GM12878 (cell line): ENCODE measurements at regions not wholly inside any gene's neighbourhood (a gene's known extent, or its start where the extent isn't known, plus 50 kb on each side); places are given as distances from the start of the nearest gene placed in this dataset.

ENCODE experiments used
- ATAC-seq: fragments of 200-7000 bp; cut with Tn5 transposase; 3 replicates; pipeline ENCODE4 v1.9.1; 2020; ENCODE audit warnings: mild to moderate bottlenecking, moderate library complexity
- BruUV-seq: library from RNA; stranded (reverse); fragments of 400-500 nt; replicated peaks from 2 replicates; lab custom pipeline; 2021; lab: Mats Ljungman, UMichigan
- CTCF ChIA-PET: fragments of 300-600 bp; sonication (Branson Sonifier 250); formaldehyde crosslinking; extraction: SDS; loops from one replicate; lab custom pipeline; 2021; ENCODE audit warnings: inconsistent platforms; lab: Yijun Ruan, JAX
- POLR2A ChIA-PET: fragments of 350-600 bp; formaldehyde crosslinking; extraction: SDS; loops from one replicate; lab custom pipeline; 2021; ENCODE audit warnings: inconsistent platforms; lab: Charles Lee
- RAD21 ChIA-PET: fragments of 300-600 bp; sonication (Branson Sonifier 250); formaldehyde crosslinking; loops from one replicate; lab custom pipeline; 2023; ENCODE audit warnings: antibody characterized with exemption; ENCODE audit not compliant: unreplicated experiment; lab: Charles Lee
- SMC1A ChIA-PET: fragments of 300-600 bp; sonication (Branson Sonifier 250); formaldehyde crosslinking; loops from one replicate; lab custom pipeline; 2023; ENCODE audit not compliant: unreplicated experiment, uncharacterized antibody; lab: Charles Lee
- DNase-seq: peaks from one replicate; pipeline ENCODE4 v3.0.0-alpha.2; 2011; ENCODE audit warnings: low read depth, low spot score
- FAIRE-seq: peaks from 3 replicates; lab custom pipeline; 2011; peaks lifted over from hg19 to GRCh38; lab: Jason Lieb, UNC
- H2AFZ ChIP-seq: 2 replicates; pipeline ENCODE4 v1.6.0; 2011; ENCODE audit warnings: low read depth, low read length, control low read depth; ENCODE audit not compliant: control insufficient read depth
- H3K27ac ChIP-seq: 2 replicates; pipeline ENCODE4 v1.5.1; 2011; ENCODE audit warnings: control low read depth; ENCODE audit not compliant: control insufficient read depth, insufficient read depth
- H3K27me3 ChIP-seq, 2 experiments: replicated peaks in 1 of 2; 2 replicates each; pipeline versions ENCODE4 v1.6.0 to v1.6.1; 2011; ENCODE audit warnings: low read length in 1 of 2; ENCODE audit not compliant: control insufficient read depth in 2 of 2, insufficient read depth in 2 of 2
- H3K36me3 ChIP-seq, 2 experiments: 2 replicates each; pipeline ENCODE4 v1.5.1; 2011; ENCODE audit warnings: low read length in 1 of 2; ENCODE audit not compliant: control insufficient read depth in 2 of 2, insufficient read depth in 2 of 2
- H3K4me1 ChIP-seq: 2 replicates; pipeline ENCODE4 v1.6.1; 2011; ENCODE audit warnings: mild to moderate bottlenecking, low read length, moderate library complexity, mixed read lengths; ENCODE audit not compliant: control insufficient read depth, insufficient read depth
- H3K4me2 ChIP-seq: 2 replicates; pipeline ENCODE4 v1.6.0; 2011; ENCODE audit warnings: control low read depth; ENCODE audit not compliant: control insufficient read depth, insufficient read depth
- H3K4me3 ChIP-seq: fragments of 200-600 bp; sonication (generic); 2 replicates; pipeline ENCODE4 v1.5.1; 2016
- H3K79me2 ChIP-seq: 2 replicates; pipeline ENCODE4 v1.6.0; 2011; ENCODE audit warnings: low read length; ENCODE audit not compliant: control insufficient read depth, insufficient read depth
- H3K9ac ChIP-seq: 2 replicates; pipeline ENCODE4 v1.8.0; 2011; ENCODE audit warnings: low read length, control low read depth, mixed read lengths; ENCODE audit not compliant: control insufficient read depth, insufficient read depth
- H3K9me3 ChIP-seq: replicated peaks from 3 replicates; pipeline ENCODE4 v1.5.1; 2011; ENCODE audit warnings: mild to moderate bottlenecking, low read length; ENCODE audit not compliant: control insufficient read depth, insufficient read depth
- H4K20me1 ChIP-seq: 2 replicates; pipeline ENCODE4 v1.6.0; 2011; ENCODE audit not compliant: control insufficient read depth, insufficient read depth
- CBX5 ChIP-seq: sonication (generic); IDR thresholded peaks from 2 replicates; pipeline ENCODE4 v1.6.1; 2016; ENCODE audit warnings: low read depth, moderate library complexity, mild to moderate bottlenecking, inconsistent platforms
- KDM1A ChIP-seq: fragments of 200-600 bp; sonication (generic); IDR thresholded peaks from 2 replicates; pipeline ENCODE4 v1.6.1; 2016; ENCODE audit warnings: borderline replicate concordance
- RCOR1 ChIP-seq: conservative IDR thresholded peaks from 2 replicates; pipeline ENCODE4 v1.6.1; 2012; ENCODE audit warnings: low read depth, low read length, improper control_type of control experiment
- ZNF384 ChIP-seq: IDR thresholded peaks from 2 replicates; pipeline ENCODE4 v1.6.1; 2012; ENCODE audit warnings: low read depth, mild to moderate bottlenecking, low read length, improper control_type of control experiment, borderline replicate concordance
- WGBS: methylation state at CpG from one replicate; pipeline ENCODE4 v1.1.6; 2016; ENCODE audit warnings: low lambda C conversion rate; ENCODE audit not compliant: insufficient replicate concordance, insufficient coverage; ENCODE audit errors: missing lambda C conversion rate; 5-methylcytosine and 5-hydroxymethylcytosine counted together
- in situ Hi-C: fragments of 300-500 bp; cut with MboI; formaldehyde crosslinking; loops from 9 replicates; pipeline ENCODE4 v1.14.3; 2018; ENCODE audit warnings: mixed read lengths
- intact Hi-C: fragments of 100-400 bp; cut with micrococcal nuclease; formaldehyde crosslinking; loops from one replicate; pipeline ENCODE4 v1.14.2; 2022; ENCODE audit not compliant: unreplicated experiment
- TF ChIP-seq, protein P1 (sequence below): IDR thresholded peaks from 2 replicates; pipeline ENCODE4 v1.6.1; 2011; ENCODE audit warnings: mild to moderate bottlenecking, low read depth, low read length, moderate library complexity; ENCODE audit not compliant: insufficient replicate concordance
- TF ChIP-seq, protein P2 (sequence below): IDR thresholded peaks from 2 replicates; pipeline ENCODE4 v1.6.1; 2012; ENCODE audit warnings: low read depth, low read length, improper control_type of control experiment

- intact Hi-C loops: no loop called here
- POLR2A ChIA-PET: no interaction called here
- SMC1A ChIA-PET: interaction anchor here (1.1 to 2.0 kb wide), 5 partner anchors 11 to 87 kb away, joined by 4 to 10 read pairs (median 6); no protein-coding TSS in a partner anchor
- Histone ChIP-seq H3K4me3 (no peak overlapping the region), H3K4me1 (no peaks in the 10 kb centered on the region), H4K20me1 (no peaks in the 10 kb centered on the region), H3K79me2 (no peaks in the 10 kb centered on the region), H3K27ac (no peak overlapping the region), H3K36me3 (no peaks in the 10 kb centered on the region), H3K27me3 (peaks cover 0 to 2% of the 10 kb centered on the region in 2 experiments; a peak in 2 of 4 replicates), H2AFZ (no peak overlapping the region), H3K9me3 (no peaks in the 10 kb centered on the region; the same call in 2 of the 3 replicates), H3K9ac (no peak overlapping the region), H3K4me2 (no peak overlapping the region)
- DNase-seq (no peak), ATAC-seq (no peak), FAIRE-seq (no peak)
- WGBS: 7% methylated on average over 1 of the region's 1 CpG
- in situ Hi-C loops: loop anchor here (25.0 kb wide), 1 partner anchor 1133 kb away; no protein-coding TSS in a partner anchor
- no TSS peak for BruUV-seq
- CTCF ChIA-PET: interaction anchor here (1.4 to 1.7 kb wide), 2 partner anchors 32 to 505 kb away, joined by 3 to 5 read pairs; no protein-coding TSS in a partner anchor
- TF ChIP-seq KDM1A (no peak), CBX5 (no peak), ZNF384 (no peak), RCOR1 (no peak)
- TF ChIP-seq, protein P1, sequence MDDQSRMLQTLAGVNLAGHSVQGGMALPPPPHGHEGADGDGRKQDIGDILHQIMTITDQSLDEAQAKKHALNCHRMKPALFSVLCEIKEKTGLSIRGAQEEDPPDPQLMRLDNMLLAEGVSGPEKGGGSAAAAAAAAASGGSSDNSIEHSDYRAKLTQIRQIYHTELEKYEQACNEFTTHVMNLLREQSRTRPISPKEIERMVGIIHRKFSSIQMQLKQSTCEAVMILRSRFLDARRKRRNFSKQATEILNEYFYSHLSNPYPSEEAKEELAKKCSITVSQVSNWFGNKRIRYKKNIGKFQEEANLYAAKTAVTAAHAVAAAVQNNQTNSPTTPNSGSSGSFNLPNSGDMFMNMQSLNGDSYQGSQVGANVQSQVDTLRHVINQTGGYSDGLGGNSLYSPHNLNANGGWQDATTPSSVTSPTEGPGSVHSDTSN: no peak
- TF ChIP-seq, protein P2, sequence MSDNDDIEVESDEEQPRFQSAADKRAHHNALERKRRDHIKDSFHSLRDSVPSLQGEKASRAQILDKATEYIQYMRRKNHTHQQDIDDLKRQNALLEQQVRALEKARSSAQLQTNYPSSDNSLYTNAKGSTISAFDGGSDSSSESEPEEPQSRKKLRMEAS: no peak
- RAD21 ChIA-PET: interaction anchor here (1.0 to 2.5 kb wide), 3 partner anchors 15 to 51 kb away, joined by 3 to 10 read pairs (median 5); no protein-coding TSS in a partner anchor
Measured at GRCh38 chr10:62578916-62579315, 204.7 kb downstream of the ZNF365 start.
